Left forelimb (tissue), 1 donor: ENCODE measurements at regions not wholly inside any gene's neighbourhood (a gene's known extent, or its start where the extent isn't known, plus 50 kb on each side); places are given as distances from the start of the nearest gene placed in this dataset.
A peak's percentile ranks its signal among the peaks of the same experiment; 100 is the strongest.

ENCODE experiments used
- DNase-seq: peaks from one replicate; pipeline ENCODE4 v3.0.0-alpha.2; 2018; ENCODE audit warnings: low spot score

GRCh38 chr22:48746789-48747425 is 1080.8 kb downstream of the BRD1 start:
- peak; percentile 52 for DNase-seq

- no peak for DNase-seq
These were observed 1081.6 kb downstream of the BRD1 start for GRCh38 chr22:48745842-48746788.

GRCh38 chr22:48744967-48745841 is 1082.5 kb downstream of the BRD1 start:
- DNase-seq: peak; percentile 53

- no peak for DNase-seq
These were observed 1083.4 kb downstream of the BRD1 start for GRCh38 chr22:48744283-48744641.

GRCh38 chr22:48743601-48744282 is 1083.9 kb downstream of the BRD1 start:
- peak; percentile 50 for DNase-seq

GRCh38 chr22:48742556-48743343 is 1084.9 kb downstream of the BRD1 start:
- DNase-seq: peak; percentile 50

GRCh38 chr22:48742191-48742555 is 1085.5 kb downstream of the BRD1 start:
- DNase-seq: peak; percentile 48

GRCh38 chr22:48741540-48741939 is 1086.1 kb downstream of the BRD1 start:
- DNase-seq: no peak

GRCh38 chr22:48740731-48741405 is 1086.8 kb downstream of the BRD1 start:
- peak; percentile 46 for DNase-seq

- no peak for DNase-seq
These were observed 1087.5 kb downstream of the BRD1 start for GRCh38 chr22:48740086-48740730.

- DNase-seq: peak; percentile 31
These were observed 1088.2 kb downstream of the BRD1 start for GRCh38 chr22:48739348-48740085.

- DNase-seq: no peak
These were observed 1089.3 kb downstream of the BRD1 start for GRCh38 chr22:48738204-48738980.

- no peak for DNase-seq
These were observed 1090.0 kb downstream of the BRD1 start for GRCh38 chr22:48737461-48738203.

- DNase-seq: no peak
These were observed 1090.8 kb downstream of the BRD1 start for GRCh38 chr22:48736593-48737460.

- DNase-seq: no peak
These were observed 1092.7 kb downstream of the BRD1 start for GRCh38 chr22:48734961-48735360.

- no peak for DNase-seq
These were observed 1093.3 kb downstream of the BRD1 start for GRCh38 chr22:48734359-48734758.
